C4-2B (cell line): ENCODE measurements at regions not wholly inside any gene's neighbourhood (a gene's known extent, or its start where the extent isn't known, plus 50 kb on each side); places are given as distances from the start of the nearest gene placed in this dataset.

Experiments
- H3K27ac ChIP-seq: fragments of 450-650 bp; 2 replicates; pipeline ENCODE4 v1.5.1; 2017
- CTCF ChIP-seq: fragments of 450-650 bp; conservative IDR thresholded peaks from 2 replicates; pipeline ENCODE4 v1.5.1; 2017; ENCODE audit warnings: mild to moderate bottlenecking
- ZFX ChIP-seq: fragments of 450-650 bp; IDR thresholded peaks from 2 replicates; pipeline ENCODE4 v1.6.1; 2017

GRCh38 chr2:8593243-8593642, 88.6 kb upstream of the ID2 start:
- TF ChIP-seq ZFX (no peak), CTCF (no peak)

GRCh38 chr2:8594731-8595427, 87.0 kb upstream of the ID2 start:
- no peak for TF ChIP-seq ZFX
- no peak for TF ChIP-seq CTCF

More at GRCh38 chr2:8593243-8593642, 88.6 kb upstream of the ID2 start:
- H3K27ac ChIP-seq = no peak overlapping the region

GRCh38 chr2:8595428-8595805, 86.4 kb upstream of the ID2 start:
- no peak overlapping the region for H3K27ac ChIP-seq
- TF ChIP-seq ZFX (no peak), CTCF (no peak)

More at GRCh38 chr2:8594731-8595427, 87.0 kb upstream of the ID2 start:
- H3K27ac ChIP-seq = no peak overlapping the region

- no peak overlapping the region for H3K27ac ChIP-seq
- no peak for TF ChIP-seq ZFX
- no peak for TF ChIP-seq CTCF
Measured at GRCh38 chr2:8595811-8596600, 85.8 kb upstream of the ID2 start.

- H3K27ac ChIP-seq = no peak overlapping the region
- TF ChIP-seq CTCF = no peak
- no peak for TF ChIP-seq ZFX
Measured at GRCh38 chr2:8597094-8597493, 84.8 kb upstream of the ID2 start.

- H3K27ac ChIP-seq = no peak overlapping the region
- TF ChIP-seq CTCF = no peak
- TF ChIP-seq ZFX = no peak
Measured at GRCh38 chr2:8597559-8598225, 84.2 kb upstream of the ID2 start.
